ENCODE measurements at regions not wholly inside any gene's neighbourhood (a gene's known extent, or its start where the extent isn't known, plus 50 kb on each side); places are given as distances from the start of the nearest gene placed in this dataset.

DNA sequence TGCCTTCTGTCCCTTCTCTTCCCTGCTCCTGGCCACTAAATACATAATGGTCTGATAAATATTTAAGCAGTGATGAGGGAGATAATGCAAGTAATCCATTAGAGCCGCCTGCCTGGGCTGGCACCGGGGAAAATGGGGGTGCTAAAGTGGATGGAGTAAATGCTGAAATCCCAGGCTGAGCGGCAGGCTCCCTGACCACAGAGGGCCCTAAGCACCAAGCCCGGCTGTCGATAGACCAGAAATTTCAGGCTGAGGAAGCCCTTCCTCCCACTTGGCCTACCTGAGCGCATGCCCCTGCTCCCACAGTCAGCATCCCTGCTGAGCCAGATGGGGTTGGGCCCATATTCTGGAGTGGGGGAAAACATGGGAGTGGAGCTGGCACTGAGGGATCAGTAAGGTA lies 197.5 kb upstream of the SKOR2 start:
- Histone ChIP-seq H3K27me3 (no peaks in the 10 kb centered on the region), H3K4me2 (no peak overlapping the region), H3K79me2 (ENCODE audit: low read depth) (no peaks in the 10 kb centered on the region), H4K20me1 (ENCODE audit: low read depth) (no peaks in the 10 kb centered on the region), H3F3A (ENCODE audit: low read depth) (no peaks in the 10 kb centered on the region), H3K9me3 (ENCODE audit: low read depth) (no peaks in the 10 kb centered on the region), H2AFZ (replicated peaks) (no peak overlapping the region), H3K27ac (no peak overlapping the region), H3K4me3 (no peak overlapping the region), H3K4me1 (no peaks in the 10 kb centered on the region), H3K36me3 (no peaks in the 10 kb centered on the region), H3K9ac (no peak overlapping the region)
- peaks cover 4% of the 10 kb centered on the region for H3K27me3 Mint-ChIP-seq (ENCODE audit: insufficient read depth, low read depth)
- H3K4me1 Mint-ChIP-seq: no peaks in the 10 kb centered on the region
- H3K36me3 Mint-ChIP-seq: no peaks in the 10 kb centered on the region
- peaks cover 9% of the 10 kb centered on the region for H3K9me3 Mint-ChIP-seq
- H3K27ac Mint-ChIP-seq: no peak overlapping the region
- DNase-seq (ENCODE audit: low spot score): no peak
- no peak for TF ChIP-seq EZH2phosphoT487 (IDR thresholded peaks at IDR 0.05)
- no peak overlapping the region for H3K4me3 Mint-ChIP-seq

DNA sequence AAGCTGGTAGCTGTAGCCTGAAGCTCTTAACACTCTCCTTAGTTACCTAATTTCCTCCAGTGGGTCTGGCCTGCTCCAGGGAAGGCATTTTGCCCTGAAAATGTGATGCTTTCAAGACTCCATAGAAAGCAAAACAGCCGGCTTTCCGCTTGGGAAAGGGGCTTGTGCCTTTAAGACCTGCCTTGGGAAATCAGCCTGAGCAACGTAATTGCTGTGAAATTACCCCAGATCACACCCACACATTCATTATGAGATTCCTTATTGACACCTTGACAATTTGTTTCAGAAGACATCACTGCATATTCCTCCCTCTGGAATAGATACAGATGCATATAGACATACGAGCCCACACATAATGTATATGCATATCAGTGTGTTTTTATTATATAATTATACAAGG lies 190.5 kb upstream of the SKOR2 start:
- TF ChIP-seq EZH2phosphoT487 (IDR thresholded peaks at IDR 0.05) (no peak), EZH2 (IDR thresholded peaks at IDR 0.05) (no peak)
- TF ChIP-seq, protein P1, sequence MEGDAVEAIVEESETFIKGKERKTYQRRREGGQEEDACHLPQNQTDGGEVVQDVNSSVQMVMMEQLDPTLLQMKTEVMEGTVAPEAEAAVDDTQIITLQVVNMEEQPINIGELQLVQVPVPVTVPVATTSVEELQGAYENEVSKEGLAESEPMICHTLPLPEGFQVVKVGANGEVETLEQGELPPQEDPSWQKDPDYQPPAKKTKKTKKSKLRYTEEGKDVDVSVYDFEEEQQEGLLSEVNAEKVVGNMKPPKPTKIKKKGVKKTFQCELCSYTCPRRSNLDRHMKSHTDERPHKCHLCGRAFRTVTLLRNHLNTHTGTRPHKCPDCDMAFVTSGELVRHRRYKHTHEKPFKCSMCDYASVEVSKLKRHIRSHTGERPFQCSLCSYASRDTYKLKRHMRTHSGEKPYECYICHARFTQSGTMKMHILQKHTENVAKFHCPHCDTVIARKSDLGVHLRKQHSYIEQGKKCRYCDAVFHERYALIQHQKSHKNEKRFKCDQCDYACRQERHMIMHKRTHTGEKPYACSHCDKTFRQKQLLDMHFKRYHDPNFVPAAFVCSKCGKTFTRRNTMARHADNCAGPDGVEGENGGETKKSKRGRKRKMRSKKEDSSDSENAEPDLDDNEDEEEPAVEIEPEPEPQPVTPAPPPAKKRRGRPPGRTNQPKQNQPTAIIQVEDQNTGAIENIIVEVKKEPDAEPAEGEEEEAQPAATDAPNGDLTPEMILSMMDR (IDR thresholded peaks at IDR 0.05): no peak
- Mint-ChIP-seq H3K9me3 (peaks cover 5% of the 10 kb centered on the region), H3K4me3 (no peak overlapping the region), H3K36me3 (no peaks in the 10 kb centered on the region), H3K27me3 (ENCODE audit: insufficient read depth, low read depth) (peaks cover 2% of the 10 kb centered on the region), H3K27ac (no peak overlapping the region), H3K4me1 (no peaks in the 10 kb centered on the region)
- no peaks in the 10 kb centered on the region for H3F3A ChIP-seq (ENCODE audit: low read depth)
- no peaks in the 10 kb centered on the region for H4K20me1 ChIP-seq (ENCODE audit: low read depth)
- H3K27me3 ChIP-seq: no peaks in the 10 kb centered on the region
- no peak overlapping the region for H3K4me3 ChIP-seq
- no peak for DNase-seq (ENCODE audit: low spot score)
- no peak overlapping the region for H3K27ac ChIP-seq
- no peak overlapping the region for H2AFZ ChIP-seq (replicated peaks)
- H3K9me3 ChIP-seq (ENCODE audit: low read depth): no peaks in the 10 kb centered on the region
- H3K4me2 ChIP-seq: no peak overlapping the region
- no peaks in the 10 kb centered on the region for H3K79me2 ChIP-seq (ENCODE audit: low read depth)
- no peak overlapping the region for H3K9ac ChIP-seq
- no peaks in the 10 kb centered on the region for H3K36me3 ChIP-seq
- H3K4me1 ChIP-seq: no peaks in the 10 kb centered on the region

DNA sequence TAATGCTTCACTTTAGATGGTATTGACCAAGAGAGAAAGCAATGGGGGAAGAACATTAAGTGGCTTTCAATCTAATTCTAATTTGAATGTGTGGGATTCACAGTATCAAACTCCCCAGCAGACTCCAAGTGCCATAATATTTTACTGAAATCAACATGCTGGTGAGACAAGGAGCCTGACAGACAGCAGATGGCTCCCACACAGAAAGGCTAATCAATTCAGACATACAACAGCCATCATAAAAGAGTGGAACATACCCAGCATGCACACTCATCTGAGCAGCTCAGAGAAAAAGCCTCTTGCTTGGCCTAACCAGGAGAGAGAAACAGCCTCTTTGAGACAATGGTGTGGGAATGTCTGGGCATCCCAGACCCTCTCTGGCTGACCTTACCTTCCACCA lies 186.5 kb upstream of the SKOR2 start:
- no peak overlapping the region for H3K4me3 ChIP-seq
- no peaks in the 10 kb centered on the region for H3K4me1 Mint-ChIP-seq
- H3K4me2 ChIP-seq: no peak overlapping the region
- no peaks in the 10 kb centered on the region for H3K27me3 ChIP-seq
- H3K36me3 ChIP-seq: no peaks in the 10 kb centered on the region
- H3K4me3 Mint-ChIP-seq: no peak overlapping the region
- no peaks in the 10 kb centered on the region for H3K9me3 Mint-ChIP-seq
- no peak overlapping the region for H3K27ac ChIP-seq
- no peaks in the 10 kb centered on the region for H3K36me3 Mint-ChIP-seq
- TF ChIP-seq, protein P1 (IDR thresholded peaks at IDR 0.05): no peak
- no peak for TF ChIP-seq EZH2 (IDR thresholded peaks at IDR 0.05)
- TF ChIP-seq EZH2phosphoT487 (IDR thresholded peaks at IDR 0.05): no peak
- no peaks in the 10 kb centered on the region for H4K20me1 ChIP-seq (ENCODE audit: low read depth)
- H3K27ac Mint-ChIP-seq: no peak overlapping the region
- no peaks in the 10 kb centered on the region for H3K27me3 Mint-ChIP-seq (ENCODE audit: insufficient read depth, low read depth)
- H3K9ac ChIP-seq: no peak overlapping the region
- peaks cover 6% of the 10 kb centered on the region for H3K4me1 ChIP-seq
- no peaks in the 10 kb centered on the region for H3K79me2 ChIP-seq (ENCODE audit: low read depth)
- H3F3A ChIP-seq (ENCODE audit: low read depth): no peaks in the 10 kb centered on the region
- no peak for DNase-seq (ENCODE audit: low spot score)
- no peaks in the 10 kb centered on the region for H3K9me3 ChIP-seq (ENCODE audit: low read depth)
- no peak overlapping the region for H2AFZ ChIP-seq (replicated peaks)

DNA sequence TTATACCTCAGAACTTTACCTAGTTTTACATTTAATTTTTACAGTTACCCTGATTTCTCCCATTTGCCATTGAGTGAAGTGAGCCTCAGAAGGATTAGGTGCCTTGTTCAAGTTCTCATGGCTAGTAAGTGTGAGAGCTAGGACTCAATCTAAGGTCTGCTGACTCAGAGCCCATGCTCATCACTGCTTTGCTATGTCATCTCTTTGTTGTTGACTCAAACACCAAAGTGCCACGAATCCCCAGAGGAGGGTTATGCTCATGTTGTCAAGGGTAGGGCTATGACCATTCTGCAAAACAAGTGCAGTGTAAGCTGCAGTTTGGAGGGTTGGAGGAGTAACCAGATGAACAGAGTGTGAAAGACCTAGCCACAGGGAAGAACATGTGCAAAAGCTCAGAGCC lies 185.4 kb upstream of the SKOR2 start:
- Histone ChIP-seq H3K9me3 (ENCODE audit: low read depth) (no peaks in the 10 kb centered on the region), H4K20me1 (ENCODE audit: low read depth) (no peaks in the 10 kb centered on the region), H3K27me3 (no peaks in the 10 kb centered on the region), H3K4me1 (peaks cover 6% of the 10 kb centered on the region), H3K36me3 (no peaks in the 10 kb centered on the region), H2AFZ (replicated peaks) (no peak overlapping the region), H3K9ac (no peak overlapping the region), H3K27ac (no peak overlapping the region), H3F3A (ENCODE audit: low read depth) (no peaks in the 10 kb centered on the region), H3K4me3 (no peak overlapping the region), H3K79me2 (ENCODE audit: low read depth) (no peaks in the 10 kb centered on the region), H3K4me2 (no peak overlapping the region)
- Mint-ChIP-seq H3K4me1 (no peaks in the 10 kb centered on the region), H3K9me3 (no peaks in the 10 kb centered on the region), H3K27me3 (ENCODE audit: insufficient read depth, low read depth) (no peaks in the 10 kb centered on the region), H3K36me3 (no peaks in the 10 kb centered on the region), H3K27ac (no peak overlapping the region), H3K4me3 (no peak overlapping the region)
- TF ChIP-seq, protein P1 (IDR thresholded peaks at IDR 0.05): no peak
- TF ChIP-seq EZH2 (IDR thresholded peaks at IDR 0.05) (no peak), EZH2phosphoT487 (IDR thresholded peaks at IDR 0.05) (no peak)
- no peak for DNase-seq (ENCODE audit: low spot score)
